GM12801 (cell line): ENCODE measurements at regions not wholly inside any gene's neighbourhood (a gene's known extent, or its start where the extent isn't known, plus 50 kb on each side); places are given as distances from the start of the nearest gene placed in this dataset.

Experiments
- TF ChIP-seq, protein P1 (sequence below): IDR thresholded peaks from one replicate; pipeline ENCODE4 v1.5.1; 2011; ENCODE audit warnings: control low read depth; ENCODE audit not compliant: insufficient read length; ENCODE audit errors: extremely low read depth

DNA sequence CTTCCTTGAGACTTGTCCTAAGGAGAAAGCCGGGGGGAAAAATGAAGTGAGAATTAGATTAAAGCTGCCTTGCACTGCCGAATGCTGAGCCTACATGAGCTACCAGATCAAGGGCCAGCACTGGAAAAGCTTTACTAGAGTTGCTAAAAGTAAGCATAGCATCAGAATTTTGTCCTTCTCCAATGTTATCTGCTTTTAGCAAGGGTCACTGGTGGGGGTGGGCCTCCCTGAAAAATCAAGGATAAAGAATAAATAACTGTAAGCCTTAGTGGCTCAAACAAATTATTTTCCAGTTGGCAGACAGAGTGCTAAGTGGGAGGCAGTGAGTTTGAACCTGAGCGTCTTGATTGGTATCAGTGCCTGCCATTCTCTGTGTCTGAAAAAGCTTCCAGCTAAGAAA is 310.5 kb upstream of the PITX2 start:
- TF ChIP-seq, protein P1, sequence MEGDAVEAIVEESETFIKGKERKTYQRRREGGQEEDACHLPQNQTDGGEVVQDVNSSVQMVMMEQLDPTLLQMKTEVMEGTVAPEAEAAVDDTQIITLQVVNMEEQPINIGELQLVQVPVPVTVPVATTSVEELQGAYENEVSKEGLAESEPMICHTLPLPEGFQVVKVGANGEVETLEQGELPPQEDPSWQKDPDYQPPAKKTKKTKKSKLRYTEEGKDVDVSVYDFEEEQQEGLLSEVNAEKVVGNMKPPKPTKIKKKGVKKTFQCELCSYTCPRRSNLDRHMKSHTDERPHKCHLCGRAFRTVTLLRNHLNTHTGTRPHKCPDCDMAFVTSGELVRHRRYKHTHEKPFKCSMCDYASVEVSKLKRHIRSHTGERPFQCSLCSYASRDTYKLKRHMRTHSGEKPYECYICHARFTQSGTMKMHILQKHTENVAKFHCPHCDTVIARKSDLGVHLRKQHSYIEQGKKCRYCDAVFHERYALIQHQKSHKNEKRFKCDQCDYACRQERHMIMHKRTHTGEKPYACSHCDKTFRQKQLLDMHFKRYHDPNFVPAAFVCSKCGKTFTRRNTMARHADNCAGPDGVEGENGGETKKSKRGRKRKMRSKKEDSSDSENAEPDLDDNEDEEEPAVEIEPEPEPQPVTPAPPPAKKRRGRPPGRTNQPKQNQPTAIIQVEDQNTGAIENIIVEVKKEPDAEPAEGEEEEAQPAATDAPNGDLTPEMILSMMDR, result no peak

DNA sequence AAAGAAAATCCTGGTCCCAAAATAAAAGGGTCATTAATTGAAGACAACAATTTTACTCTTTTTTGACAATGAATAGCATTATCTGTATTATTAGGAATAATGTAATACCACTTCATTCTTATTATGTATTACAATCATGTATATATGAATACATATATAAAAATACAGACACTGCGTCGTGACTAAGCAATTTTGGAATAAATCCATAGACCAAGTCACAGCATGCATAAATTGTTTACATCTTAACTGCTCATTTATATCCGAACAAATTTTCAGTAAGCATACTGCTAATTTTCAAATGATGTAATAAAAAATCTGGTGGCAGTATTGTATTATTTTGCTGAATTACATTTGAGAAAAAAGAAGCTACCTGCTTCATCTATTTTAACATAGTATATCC is 321.6 kb upstream of the PITX2 start:
- TF ChIP-seq, protein P1, result no peak

DNA sequence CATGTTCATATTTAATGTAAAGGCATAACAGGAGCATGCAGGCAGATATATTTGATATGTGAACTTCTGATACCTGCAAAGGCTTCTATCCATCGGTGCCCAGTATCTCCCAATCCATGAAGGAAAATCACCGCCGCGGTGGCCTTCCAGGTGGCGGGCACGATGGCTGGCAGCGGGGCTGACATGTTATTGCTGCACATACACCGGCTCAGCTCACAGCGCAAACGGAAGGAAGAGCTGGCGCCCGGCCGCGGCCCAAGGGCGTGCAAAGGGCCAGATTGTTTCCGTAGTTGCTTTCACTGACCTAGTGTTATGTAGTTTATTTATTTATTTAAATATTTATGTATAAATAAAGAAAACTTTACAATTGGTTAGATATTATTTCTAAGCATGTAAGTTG is 322.7 kb upstream of the PITX2 start:
- TF ChIP-seq, protein P1, result no peak

DNA sequence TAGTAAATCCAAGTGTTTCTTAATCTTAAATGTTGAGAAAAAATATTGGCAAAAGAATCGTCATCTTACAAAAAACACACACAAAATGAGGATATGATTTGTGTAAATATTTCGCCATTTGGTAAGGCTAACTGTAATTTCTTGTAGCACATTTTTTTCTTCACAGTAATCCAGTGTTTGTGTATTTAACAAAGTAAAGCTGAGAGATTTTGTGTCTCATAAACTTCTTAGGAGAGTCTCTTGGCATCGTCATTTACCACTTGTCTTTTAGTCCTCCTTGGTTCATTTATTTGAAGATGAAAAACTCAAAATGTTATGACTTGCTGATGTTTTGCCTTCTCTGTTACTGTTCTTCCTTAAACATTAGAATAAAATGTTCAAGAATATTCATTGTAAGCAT is 326.7 kb upstream of the PITX2 start:
- TF ChIP-seq, protein P1, result no peak

DNA sequence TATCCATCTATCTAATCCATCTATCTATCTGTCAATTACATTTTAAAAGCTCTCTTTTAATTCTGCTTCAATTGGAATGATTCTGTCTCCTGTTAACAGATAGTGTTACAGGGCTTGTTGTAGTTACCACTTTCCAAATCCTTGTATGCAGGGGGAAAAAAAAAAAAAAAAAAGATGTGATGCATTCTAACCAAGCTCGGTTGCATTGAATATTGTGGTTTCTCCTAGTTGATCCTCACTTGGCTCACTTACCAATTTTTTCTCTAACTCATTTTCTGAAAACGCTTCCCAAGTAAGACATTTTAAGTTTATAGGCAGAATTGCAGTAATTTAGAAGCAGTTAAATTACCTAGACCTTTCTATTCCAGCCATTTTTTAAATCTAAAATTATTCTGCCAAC is 327.9 kb upstream of the PITX2 start:
- TF ChIP-seq, protein P1, result no peak

DNA sequence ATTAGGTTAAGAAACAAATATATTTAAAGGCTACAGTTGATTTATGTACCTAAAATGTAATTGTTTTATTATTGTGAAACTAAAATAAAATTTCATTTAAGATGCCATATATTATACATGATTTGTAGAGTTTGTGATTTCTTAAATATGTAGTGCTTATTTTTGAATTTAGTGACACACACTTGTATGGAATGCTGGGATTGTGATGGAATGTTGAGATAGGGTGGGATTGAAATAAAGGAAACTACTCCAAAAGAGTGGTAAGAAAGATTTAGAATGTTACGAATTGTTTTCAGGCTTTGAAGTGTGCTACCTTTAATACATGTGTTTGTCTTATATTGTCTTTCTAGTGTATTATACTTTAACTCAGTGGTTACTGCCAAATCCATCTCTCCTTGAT is 330.3 kb upstream of the PITX2 start:
- TF ChIP-seq, protein P1, result no peak

DNA sequence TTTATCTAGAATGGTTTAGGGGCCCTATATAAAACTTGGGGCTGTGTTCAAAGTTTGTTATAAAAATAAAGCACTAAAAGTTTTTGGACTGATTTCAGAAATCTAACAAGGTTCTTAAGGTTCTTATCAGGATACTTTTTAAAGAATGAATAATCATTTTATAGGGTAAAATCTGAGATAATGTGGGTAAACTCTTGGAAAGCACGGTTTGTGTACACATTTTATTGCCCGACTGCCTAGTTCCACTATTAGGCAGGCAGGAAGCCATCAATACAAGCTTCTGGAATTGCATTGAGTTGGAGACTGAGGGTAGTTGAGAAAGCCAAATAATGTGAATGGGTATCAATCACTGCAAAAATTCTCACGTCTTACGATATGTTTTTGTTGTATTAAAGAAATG is 331.0 kb upstream of the PITX2 start:
- TF ChIP-seq, protein P1, result no peak

DNA sequence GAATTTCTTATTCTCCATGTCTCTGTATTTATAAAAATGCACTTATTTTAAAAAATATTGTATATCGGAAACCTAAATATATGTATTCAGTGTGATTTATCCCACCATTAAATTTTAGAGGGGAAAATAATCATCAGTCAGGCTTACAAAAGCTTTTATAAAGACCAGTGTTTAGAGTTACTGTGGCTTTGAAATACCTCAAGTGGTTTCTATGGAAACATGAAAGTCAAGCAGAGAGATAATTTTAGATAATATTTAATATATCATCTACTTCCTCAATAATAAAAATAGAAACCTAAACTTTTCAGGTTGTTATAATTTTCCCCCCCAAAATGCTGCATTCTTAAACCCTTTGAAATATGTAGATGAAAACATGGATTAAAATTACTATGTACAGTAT is 332.9 kb upstream of the PITX2 start:
- TF ChIP-seq, protein P1, result no peak
